ENCODE measurements at regions not wholly inside any gene's neighbourhood (a gene's known extent, or its start where the extent isn't known, plus 50 kb on each side); places are given as distances from the start of the nearest gene placed in this dataset.

- ChIA-PET CTCF (interaction anchor here (0.5 kb wide), 1 partner anchor 650 kb away, joined by 3 read pairs; no protein-coding TSS in a partner anchor), POLR2A (interaction anchor here (0.7 kb wide), 1 partner anchor 557 kb away, joined by 3 read pairs; no protein-coding TSS in a partner anchor)
- Mint-ChIP-seq H3K4me1 (ENCODE audit: insufficient read depth, unreplicated experiment) (no peaks in the 10 kb centered on the region), H3K9me3 (ENCODE audit: unreplicated experiment) (peaks cover 6% of the 10 kb centered on the region), H3K4me3 (ENCODE audit: unreplicated experiment) (no peak overlapping the region), H3K36me3 (ENCODE audit: insufficient read depth, unreplicated experiment) (no peaks in the 10 kb centered on the region), H3K27ac (ENCODE audit: low read depth, unreplicated experiment) (no peak overlapping the region), H3K27me3 (ENCODE audit: insufficient read depth, unreplicated experiment) (no peaks in the 10 kb centered on the region)
- intact Hi-C loops (cut with micrococcal nuclease) = no loop called here
- DNase-seq (ENCODE audit: unreplicated experiment) = no peak
- TF ChIP-seq CTCF (IDR thresholded peaks at IDR 0.05; ENCODE audit: unreplicated experiment) = no peak
- BruUV-seq (replicated peaks) = no TSS peak
Observed at GRCh38 chrX:80334583-80334982, 85.7 kb upstream of the TENT5D start.

GRCh38 chrX:80335062-80335830 is 85.0 kb upstream of the TENT5D start:
- no peak for TF ChIP-seq CTCF (IDR thresholded peaks at IDR 0.05; ENCODE audit: unreplicated experiment)
- H3K27ac Mint-ChIP-seq (ENCODE audit: low read depth, unreplicated experiment) = no peak overlapping the region
- ChIA-PET POLR2A (no interaction called here), CTCF (interaction anchor here (0.5 to 0.6 kb wide), 2 partner anchors 154 to 650 kb away, joined by 3 read pairs; no protein-coding TSS in a partner anchor)
- intact Hi-C loops (cut with micrococcal nuclease) = no loop called here
- no peaks in the 10 kb centered on the region for H3K4me1 Mint-ChIP-seq (ENCODE audit: insufficient read depth, unreplicated experiment)
- H3K9me3 Mint-ChIP-seq (ENCODE audit: unreplicated experiment) = peaks cover 7% of the 10 kb centered on the region
- no peak for DNase-seq (ENCODE audit: unreplicated experiment)
- H3K27me3 Mint-ChIP-seq (ENCODE audit: insufficient read depth, unreplicated experiment) = no peaks in the 10 kb centered on the region
- no peaks in the 10 kb centered on the region for H3K36me3 Mint-ChIP-seq (ENCODE audit: insufficient read depth, unreplicated experiment)
- BruUV-seq (replicated peaks) = no TSS peak
- no peak overlapping the region for H3K4me3 Mint-ChIP-seq (ENCODE audit: unreplicated experiment)

- POLR2A ChIA-PET = interaction anchor here (0.7 kb wide), 1 partner anchor 8 kb away, joined by 3 read pairs; no protein-coding TSS in a partner anchor
- no peak for TF ChIP-seq CTCF (IDR thresholded peaks at IDR 0.05; ENCODE audit: unreplicated experiment)
- DNase-seq (ENCODE audit: unreplicated experiment) = no peak
- H3K36me3 Mint-ChIP-seq (ENCODE audit: insufficient read depth, unreplicated experiment) = no peaks in the 10 kb centered on the region
- CTCF ChIA-PET = interaction anchor here (0.6 to 0.7 kb wide), 2 partner anchors 201 to 830 kb away, joined by 3 read pairs; no protein-coding TSS in a partner anchor
- peaks cover 17% of the 10 kb centered on the region for H3K9me3 Mint-ChIP-seq (ENCODE audit: unreplicated experiment)
- H3K27me3 Mint-ChIP-seq (ENCODE audit: insufficient read depth, unreplicated experiment) = no peaks in the 10 kb centered on the region
- no peak overlapping the region for H3K4me3 Mint-ChIP-seq (ENCODE audit: unreplicated experiment)
- intact Hi-C loops (cut with micrococcal nuclease) = no loop called here
- BruUV-seq (replicated peaks) = no TSS peak
- H3K27ac Mint-ChIP-seq (ENCODE audit: low read depth, unreplicated experiment) = no peak overlapping the region
- no peaks in the 10 kb centered on the region for H3K4me1 Mint-ChIP-seq (ENCODE audit: insufficient read depth, unreplicated experiment)
Observed at GRCh38 chrX:80354966-80355465, 65.2 kb upstream of the TENT5D start.

Data from MCF 10A (cell line).